ENCODE measurements at regions not wholly inside any gene's neighbourhood (a gene's known extent, or its start where the extent isn't known, plus 50 kb on each side); places are given as distances from the start of the nearest gene placed in this dataset.

DNA sequence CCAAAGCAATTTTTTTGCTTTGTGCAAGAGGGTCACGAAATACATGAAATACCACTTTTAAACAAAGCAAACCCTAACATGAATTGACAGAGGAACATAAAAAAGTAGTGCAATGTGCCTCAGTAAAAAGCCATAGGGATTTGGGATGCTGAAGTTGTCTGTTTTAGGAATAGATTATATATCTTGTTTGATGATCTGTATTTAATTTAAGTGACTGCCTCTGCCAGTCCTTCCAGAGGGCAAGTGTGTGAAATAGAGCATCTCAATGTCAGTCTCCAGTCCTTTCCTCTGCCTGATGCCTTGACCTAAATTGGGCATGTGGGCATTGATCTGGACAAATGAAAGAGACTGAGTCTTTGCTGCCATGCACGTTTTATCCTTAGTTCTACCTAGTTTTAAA, 222.8 kb downstream of the PTPRC start:
- no peak for DNase-seq (ENCODE audit: low spot score)

DNA sequence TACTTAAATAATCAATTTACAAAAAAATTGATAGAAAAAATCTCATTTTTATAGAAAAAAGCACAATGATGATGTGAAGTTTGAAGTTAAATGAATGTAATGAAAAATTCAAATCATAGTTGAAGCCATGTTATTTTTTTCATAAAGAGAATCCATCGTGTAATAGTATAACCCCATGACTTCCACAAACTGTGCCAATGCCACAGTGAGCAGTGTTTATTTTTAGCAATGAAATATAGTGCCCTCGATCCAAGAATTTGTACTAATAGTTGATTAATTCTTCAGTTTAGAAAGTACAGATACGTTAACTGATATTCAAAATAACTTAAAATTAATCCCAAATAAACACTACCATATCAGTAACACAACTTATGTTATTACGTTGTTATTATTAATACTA, 225.9 kb downstream of the PTPRC start:
- no peak for DNase-seq (ENCODE audit: low spot score)

DNA sequence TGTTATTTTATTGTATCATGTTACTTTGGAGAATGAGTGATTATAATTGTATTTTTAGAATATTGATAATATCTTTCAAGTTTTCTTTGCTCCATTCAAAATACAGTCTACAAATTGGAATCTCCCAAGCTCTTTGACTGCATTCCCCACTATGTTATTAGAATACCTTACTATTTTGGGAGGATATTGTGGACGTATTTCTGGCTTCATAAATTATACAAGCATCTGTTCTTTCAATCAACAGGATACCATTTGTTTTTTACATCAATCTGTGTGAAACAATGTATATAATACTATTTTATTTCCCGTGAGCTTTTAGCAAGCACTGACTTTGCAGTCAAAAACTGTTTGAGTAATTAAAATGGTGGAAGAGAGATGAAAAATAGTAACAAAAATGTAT, 226.5 kb downstream of the PTPRC start:
- DNase-seq (ENCODE audit: low spot score): no peak

DNA sequence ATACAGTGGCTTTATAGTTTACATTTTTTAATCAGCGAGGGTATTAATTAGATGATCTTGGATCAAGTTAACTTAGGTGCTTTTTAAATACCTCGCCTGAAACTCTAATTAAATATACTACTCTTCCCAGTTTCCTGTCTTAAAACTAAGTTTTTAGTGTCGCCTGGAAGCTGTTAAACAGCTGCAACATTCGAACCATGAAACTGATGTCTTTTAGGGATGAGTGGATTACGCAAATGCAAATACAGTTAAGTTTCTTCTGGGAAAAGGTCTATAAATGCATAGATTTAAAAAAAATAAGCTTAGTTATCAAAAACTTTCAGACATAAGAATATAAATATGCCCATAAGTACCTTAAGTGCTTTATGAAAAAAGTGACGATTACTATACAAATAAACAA, 228.3 kb downstream of the PTPRC start:
- no peak for DNase-seq (ENCODE audit: low spot score)

DNA sequence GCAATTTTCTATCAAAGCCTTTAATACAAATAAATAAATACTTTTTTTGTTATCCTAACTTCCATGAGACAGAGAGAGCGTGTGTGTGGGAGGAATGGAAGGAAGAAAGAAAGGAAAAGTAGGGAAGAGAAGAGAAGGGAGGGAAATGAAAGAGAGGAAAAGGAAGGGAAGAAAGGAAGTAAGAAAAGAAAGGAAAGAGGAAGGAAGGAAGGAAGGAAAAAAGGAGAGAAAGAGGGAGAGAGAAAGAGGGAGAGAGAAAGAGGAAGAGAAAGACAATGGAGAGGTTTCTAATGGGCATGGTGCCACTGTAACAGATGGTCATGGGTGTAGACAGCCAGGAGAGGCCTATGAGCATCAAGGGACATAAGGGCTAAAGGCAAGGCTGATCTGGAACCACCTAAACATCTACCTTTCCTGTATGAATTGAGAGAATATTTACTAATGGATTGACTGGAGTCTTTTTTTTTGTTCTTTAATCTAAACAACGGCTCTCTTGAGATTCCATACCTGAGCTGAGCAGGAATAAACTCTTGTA, 234.9 kb downstream of the PTPRC start:
- DNase-seq (ENCODE audit: low spot score): no peak

DNA sequence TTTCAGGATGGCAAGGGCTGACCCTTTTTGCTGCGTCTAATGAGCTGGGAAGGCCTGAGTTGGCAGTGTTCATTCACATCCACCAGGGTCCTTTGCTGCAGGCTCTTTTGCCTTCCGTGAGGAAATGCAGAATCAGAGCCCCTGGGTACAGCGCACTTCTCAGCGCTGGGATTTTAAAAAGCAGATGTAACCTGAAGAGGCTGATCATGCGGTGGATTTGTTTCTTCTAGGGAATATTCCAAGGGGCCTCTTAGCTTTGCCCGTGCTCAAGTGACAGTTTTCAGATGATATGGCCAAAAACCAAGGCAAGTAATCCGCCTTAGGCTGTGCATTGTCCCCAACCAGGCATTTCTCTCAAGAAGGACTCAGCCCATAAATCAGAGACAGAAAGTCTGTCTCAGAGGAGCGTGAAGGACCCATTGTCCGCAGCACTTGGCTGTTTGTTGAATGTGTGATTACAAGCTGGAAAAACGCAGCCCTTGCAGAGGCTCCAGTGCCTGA, 237.6 kb downstream of the PTPRC start:
- DNase-seq (ENCODE audit: low spot score): no peak

DNA sequence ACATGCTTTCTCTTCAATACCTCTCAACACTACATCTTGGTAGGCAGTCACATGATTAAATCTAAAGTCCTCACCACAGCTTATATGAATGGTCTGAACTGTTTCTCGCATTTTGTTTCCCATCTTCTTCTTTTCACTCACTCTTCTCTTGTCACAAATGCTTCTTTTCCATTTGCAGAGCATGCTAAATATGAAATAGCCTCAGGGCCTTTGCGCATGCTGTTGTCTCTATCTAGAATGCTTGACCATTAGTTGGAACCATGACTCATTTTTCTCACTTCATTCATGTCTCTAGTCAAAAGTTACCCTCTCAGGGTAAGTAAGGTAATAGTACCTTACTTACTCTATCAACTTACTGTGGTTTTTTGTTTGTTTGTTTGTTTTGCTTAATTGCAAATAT, 239.7 kb downstream of the PTPRC start:
- DNase-seq (ENCODE audit: low spot score): no peak

DNA sequence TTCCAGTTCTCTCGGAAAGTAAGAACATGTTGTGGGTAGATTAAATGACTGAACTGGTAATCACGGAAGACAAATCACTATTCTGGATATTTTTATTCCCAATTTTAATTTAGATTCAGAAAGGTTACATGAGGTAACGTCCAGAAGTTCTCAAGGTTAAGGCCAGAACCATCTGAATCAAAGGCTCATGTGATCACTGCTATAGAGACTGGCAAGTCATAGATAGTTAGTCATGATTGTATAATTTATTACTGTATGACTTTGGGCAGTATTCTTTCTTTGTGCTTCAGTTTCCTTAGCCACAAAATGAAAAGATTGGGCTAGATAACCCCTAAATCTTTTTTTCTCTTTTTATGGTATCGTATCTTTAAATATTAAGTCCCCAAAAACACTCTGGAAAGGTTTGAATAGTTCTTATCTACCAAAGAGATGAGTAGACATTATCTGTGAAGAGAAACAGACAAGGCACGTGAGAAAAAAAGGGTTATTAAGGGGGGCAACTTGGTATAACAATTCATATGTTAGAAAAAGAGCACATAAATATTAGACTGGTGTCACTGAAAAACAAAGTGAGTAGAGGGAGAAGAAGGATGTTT, 241.0 kb downstream of the PTPRC start:
- no peak for DNase-seq (ENCODE audit: low spot score)

DNA sequence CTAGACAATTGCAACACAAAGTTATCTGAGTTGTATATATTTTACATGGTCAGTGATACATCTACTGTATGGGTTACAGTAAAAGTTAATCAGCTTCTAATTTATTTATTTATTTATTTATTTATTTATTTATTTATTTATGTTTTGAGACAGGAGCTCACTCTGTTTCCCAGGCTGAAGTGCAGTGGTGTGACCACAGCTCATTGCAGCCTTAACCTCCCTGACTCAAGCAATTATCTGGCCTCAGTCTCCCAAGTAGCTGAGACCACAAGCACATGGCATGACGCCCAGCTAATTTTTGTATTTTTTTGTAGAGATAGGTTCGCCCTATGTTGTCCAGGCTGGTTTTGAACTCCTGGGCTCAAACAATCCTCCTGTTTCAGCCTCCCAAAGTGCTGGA, 241.6 kb downstream of the PTPRC start:
- DNase-seq (ENCODE audit: low spot score): no peak

DNA sequence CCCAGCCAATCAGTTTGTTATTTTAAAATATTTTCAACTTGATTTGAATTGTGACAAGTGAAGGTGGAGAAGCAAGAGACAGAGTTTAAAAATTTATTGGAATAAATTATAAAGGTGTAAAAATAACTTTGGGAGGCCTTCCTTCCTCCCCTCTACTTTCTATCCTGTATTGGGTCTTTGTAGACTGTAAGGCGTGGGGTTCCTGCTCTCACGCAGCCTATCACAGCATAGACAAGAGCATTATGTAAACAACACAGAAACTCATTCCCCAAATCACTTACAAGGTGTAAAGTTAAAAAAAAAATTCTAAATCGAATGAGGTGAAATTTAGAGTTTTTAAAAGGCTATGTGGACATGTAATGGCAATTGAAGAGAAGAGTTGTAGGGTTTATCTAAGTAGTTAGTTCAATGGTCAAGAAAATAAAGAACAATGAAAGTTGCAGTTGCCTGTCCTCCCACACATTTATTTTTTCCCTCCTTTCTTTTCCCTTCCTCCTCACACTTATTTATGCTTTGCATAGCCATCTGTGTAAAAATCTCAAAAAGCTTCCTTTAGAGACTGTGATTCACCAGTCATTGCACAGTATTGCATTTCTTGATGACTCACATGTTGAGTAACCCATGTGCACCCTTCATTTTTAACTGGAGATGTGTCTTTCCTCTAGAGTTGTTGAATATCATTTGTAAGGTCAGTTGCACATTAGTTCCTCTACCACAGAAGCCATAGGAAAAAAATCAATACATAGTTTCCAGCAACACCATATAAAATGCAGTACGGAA, 242.2 kb downstream of the PTPRC start:
- peak; percentile 58 for DNase-seq (ENCODE audit: low spot score)

DNA sequence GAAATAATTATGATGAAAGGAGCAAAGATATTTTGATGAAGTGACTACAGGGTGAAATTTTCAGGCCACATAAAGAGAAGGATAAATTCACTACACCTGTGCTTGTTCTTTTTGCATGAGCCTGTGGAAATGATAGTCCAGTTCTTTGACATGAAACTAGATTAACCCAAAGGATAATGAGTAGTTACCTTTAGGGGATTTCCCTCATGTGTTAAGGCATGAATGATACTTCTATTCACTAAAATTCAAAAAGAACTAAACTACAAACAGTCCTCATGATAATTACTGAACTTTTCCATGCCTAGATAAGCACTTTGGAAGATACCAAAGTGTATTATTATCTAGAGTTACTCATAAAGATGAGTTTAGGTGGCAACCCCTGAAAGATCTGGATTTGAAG, 244.3 kb downstream of the PTPRC start:
- no peak for DNase-seq (ENCODE audit: low spot score)

DNA sequence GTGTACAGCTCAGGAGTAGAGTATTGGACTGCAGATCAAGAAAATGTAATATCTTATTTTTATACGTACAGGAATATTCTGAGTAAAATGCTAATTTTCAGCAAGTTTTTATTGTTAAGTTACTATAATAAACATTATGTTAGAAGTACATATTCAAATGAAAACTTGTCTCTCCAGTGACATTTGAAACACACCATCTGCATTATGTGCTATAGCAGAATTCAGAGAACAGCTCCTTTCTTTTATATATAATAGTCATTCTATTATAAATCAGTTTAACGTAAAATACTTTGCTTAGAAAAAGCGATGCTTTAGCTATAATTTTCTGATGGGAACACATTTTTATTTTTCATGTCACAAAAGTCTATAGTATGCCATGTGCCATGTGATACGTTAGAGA, 249.0 kb downstream of the PTPRC start:
- no peak for DNase-seq (ENCODE audit: low spot score)

DNA sequence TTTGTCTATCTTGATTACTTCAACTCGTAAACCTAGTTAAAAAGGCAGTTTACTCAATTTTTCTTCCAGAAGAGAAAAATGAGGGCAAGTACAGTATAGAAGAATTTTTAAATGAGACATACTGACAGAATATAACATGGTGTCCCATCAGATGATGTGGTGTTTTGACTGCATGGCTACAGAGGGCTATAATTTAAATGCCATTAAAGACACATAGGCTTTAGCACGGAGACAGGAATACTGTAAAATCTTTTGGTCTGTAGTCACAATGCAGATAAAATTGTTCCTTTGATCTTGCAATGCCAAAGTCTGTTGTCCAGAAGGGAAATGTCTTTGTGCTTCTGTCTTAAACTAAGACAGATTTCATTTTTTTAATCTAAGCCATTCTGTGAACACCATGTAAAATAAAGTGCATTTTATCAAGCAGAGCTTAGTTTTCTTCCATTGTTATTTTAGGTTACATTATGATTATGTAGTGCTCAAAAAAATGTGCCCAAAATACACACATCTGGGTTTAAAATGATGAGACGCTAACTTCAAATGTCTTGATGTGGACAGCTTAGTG, 249.6 kb downstream of the PTPRC start:
- no peak for DNase-seq (ENCODE audit: low spot score)

DNA sequence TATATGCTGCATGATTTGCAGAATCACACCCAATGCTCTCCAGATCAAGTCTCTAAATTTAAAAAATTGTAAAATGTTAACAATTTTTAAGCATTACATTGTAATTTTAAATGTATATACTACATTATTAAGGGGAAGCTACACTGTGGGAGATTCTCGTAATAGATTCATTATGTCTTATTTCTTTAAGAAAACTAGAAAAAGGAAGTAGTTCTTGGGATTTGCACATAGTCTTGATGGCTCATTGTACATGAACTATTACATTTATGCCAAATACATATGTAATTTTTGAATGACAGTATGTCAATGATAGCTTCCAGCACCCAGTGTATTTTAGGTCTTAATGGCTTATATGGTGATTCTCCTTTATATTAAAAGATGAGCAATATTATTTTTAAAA, 250.3 kb downstream of the PTPRC start:
- DNase-seq (ENCODE audit: low spot score): no peak

DNA sequence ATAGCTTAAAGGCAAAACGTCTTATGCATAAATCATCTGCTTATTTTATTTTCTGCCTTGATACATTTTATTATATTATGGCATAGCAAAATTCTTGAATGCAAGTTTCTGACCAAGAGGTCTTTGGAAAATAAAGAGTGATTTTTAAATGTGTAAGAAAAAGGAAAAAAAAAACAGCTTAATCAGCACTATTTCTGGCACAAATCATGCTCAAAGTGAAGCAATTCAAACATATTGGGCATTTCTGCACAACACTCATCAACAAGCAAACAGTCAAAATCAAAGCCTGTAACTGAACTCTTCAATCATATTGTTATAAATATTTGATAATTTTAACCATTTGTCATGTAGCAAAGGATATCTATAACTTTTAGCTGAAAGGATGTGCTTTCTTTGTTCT, 250.9 kb downstream of the PTPRC start:
- DNase-seq (ENCODE audit: low spot score): no peak

DNA sequence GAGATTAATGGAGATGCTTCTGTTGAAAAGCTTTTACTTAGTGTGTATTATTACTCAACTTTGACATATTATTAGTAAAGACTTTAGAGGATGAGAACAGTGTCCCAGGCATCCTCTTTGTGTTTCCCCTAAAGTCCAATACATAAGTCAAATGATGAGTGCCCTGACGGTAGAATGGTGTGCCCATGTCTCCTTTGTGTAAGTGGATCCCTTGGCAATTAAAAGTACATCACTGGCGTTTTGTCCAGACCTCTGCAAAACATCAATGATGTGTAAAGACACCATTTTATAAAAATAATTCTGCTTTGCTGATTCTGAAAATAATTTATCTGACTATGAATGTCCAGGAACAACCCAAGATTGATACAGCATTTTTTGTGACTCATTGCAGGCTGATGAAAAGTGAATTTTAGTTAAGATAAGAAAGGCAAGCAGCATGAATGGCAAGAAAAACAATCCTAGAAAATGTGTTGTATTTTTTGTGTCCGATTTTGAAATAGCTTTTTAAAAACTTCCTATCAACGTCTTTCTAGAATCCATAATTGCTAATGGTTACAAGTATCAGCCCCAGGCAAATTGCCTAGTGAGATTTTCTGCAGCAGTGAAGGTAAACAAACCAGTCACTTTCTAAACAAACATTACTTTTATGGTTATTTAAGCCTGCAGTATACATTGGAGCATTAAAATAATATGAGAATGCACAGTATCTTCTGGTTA, 251.5 kb downstream of the PTPRC start:
- peak; percentile 22 for DNase-seq (ENCODE audit: low spot score)

DNA sequence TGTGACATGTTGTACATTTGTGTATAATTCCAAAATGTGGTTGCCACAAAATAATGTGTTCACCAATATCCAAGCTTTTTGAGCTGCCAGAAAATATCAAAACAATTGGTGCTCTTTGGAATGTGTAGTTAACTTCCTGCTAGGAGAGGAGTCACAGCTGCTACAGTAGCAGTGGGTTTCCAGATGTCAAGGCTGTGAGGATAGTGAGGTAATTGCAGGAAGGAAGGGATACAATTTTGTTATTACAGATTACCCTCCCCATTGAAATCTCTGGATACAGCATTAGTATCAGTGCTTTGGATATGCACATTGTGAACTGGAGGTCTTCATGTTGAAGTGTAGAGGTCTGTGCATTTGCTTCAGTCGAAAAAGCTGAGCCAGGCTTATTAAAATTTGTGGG, 253.2 kb downstream of the PTPRC start:
- DNase-seq (ENCODE audit: low spot score): no peak

DNA sequence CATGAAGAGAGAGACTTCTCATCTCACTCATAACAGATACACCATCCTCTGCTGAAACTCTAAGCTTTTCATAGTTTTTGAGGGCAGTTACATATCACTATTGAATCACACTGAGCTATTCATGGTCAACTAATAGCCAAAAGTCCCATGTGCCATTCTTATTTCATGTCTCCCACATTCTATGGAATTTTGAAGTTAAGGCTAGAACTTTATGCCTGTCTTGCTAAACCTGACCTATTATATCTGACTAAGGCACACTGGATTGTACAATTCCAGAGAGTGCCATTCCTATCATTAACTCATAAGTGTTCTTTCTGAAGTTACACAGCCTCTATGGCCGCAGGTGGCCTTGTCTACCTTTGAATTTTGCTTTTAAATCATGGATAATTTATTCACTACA, 254.3 kb downstream of the PTPRC start:
- no peak for DNase-seq (ENCODE audit: low spot score)

DNA sequence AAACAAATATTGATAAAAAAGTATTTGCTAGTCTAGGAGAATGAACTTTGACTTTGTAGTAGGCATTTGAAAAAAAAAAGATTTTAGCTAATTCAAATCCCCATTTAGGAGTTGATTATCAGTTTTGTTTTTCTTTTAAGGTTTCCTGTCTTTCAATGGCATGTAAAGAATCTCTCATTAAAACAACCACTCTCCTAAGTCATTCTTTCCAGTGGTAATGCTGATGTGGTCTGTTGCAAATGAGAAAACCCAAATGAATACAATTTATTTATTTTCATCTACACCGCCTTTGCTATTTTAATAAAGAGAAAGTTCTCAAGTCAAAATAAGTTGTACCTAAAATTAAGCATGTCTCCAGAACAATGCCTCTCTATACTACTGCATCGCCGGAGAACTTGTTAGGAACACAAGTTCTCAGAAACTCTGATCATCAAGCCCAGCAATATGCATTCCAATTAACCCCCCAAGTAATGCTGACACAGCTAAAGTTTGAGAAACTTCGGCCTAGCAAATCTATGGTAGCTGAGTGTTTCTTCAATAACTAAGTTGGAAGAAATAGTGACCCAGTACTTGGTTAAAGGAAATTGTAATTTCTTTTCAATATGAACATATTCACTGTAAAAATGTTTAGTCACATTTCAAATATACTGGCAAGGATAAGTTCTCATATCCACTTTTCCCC, 255.1 kb downstream of the PTPRC start:
- no peak for DNase-seq (ENCODE audit: low spot score)

DNA sequence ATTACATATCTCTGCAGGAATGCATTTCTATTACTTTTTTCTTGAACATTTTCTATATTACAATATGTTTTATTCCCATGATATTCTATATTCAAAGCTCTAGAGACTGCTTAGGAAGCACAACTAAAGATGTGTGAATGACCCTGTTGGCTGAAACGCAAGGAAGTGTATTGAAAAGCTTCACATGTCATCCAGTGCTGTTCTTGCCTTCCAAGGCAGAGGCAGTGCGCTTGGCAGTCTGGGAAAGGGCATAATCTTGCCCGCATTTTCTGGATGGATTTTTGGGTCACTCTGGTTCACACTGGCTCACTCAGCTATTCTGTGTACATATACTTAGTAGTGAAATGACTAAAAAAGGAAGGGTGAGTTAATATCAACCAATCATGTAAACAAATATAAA, 262.4 kb downstream of the PTPRC start:
- no peak for DNase-seq (ENCODE audit: low spot score)

DNA sequence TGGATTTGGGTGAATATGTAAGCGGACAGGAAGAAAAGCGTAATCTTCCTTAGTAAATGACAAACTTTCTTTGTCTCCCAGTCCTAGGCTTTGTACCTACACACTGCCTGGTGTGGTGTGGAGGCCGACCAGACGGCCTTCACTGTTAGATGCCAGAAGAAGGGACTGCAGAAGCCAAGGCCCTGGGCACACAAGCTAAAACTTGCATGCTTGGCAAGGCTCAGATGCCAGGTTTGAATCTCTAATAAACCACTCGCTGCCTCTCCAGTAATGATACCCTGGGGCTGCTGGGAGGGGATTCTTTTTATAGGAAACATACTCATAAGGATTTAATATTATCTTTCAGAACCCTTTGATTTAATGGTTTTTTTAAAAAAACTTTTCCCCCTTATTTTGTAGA, 263.8 kb downstream of the PTPRC start:
- no peak for DNase-seq (ENCODE audit: low spot score)

DNA sequence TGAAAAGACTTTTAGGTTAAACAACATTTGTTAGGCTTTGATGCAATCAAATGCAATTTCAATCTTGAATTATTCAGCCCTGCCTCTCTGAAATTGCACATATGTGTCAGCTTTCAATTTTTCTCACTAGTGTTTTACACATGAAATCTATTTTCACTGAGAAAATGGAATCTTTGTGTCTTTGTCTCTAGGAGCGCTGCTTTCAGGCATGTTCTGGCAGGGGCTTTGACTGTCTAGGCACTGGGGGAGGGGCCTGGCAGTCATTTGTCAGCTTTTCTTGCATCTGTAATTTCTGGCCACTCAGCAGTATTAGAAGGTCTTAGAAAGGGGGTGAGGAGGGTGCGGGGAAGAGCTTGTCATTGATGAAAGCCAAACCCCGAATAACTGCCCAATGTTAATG, 264.4 kb downstream of the PTPRC start:
- DNase-seq (ENCODE audit: low spot score): no peak

Data from HT-29 (cell line).